GM18502 (cell line): ENCODE measurements at regions not wholly inside any gene's neighbourhood (a gene's known extent, or its start where the extent isn't known, plus 50 kb on each side); places are given as distances from the start of the nearest gene placed in this dataset.

Experiments used
- ATAC-seq: cut with Tn5 transposase; IDR thresholded peaks from one replicate; pipeline ENCODE4 v1.9.1; 2021; ENCODE audit warnings: mild to moderate bottlenecking; ENCODE audit not compliant: unreplicated experiment, poor library complexity

- no peak for ATAC-seq
These were observed 183.3 kb downstream of the CCDC59 start for GRCh38 chr12:82174936-82175335.

- ATAC-seq = no peak
These were observed 183.8 kb downstream of the CCDC59 start for GRCh38 chr12:82174383-82174782.

- ATAC-seq = no peak
These were observed 209.1 kb downstream of the CCDC59 start for GRCh38 chr12:82149045-82149444.

- no peak for ATAC-seq
These were observed 211.4 kb downstream of the CCDC59 start for GRCh38 chr12:82146740-82147139.

GRCh38 chr12:82144505-82144904, 213.7 kb downstream of the CCDC59 start:
- ATAC-seq = no peak

GRCh38 chr12:82132390-82132789, 225.8 kb downstream of the CCDC59 start:
- no peak for ATAC-seq

- no peak for ATAC-seq
These were observed 227.4 kb downstream of the CCDC59 start for GRCh38 chr12:82130762-82131161.

GRCh38 chr12:82124711-82125380, 233.3 kb downstream of the CCDC59 start:
- ATAC-seq = no peak

GRCh38 chr12:82121545-82121944, 236.6 kb downstream of the CCDC59 start:
- no peak for ATAC-seq

GRCh38 chr12:82120901-82121300, 237.3 kb downstream of the CCDC59 start:
- ATAC-seq = no peak

GRCh38 chr12:82109243-82109642, 248.9 kb downstream of the CCDC59 start:
- no peak for ATAC-seq

- no peak for ATAC-seq
These were observed 249.6 kb downstream of the CCDC59 start for GRCh38 chr12:82108615-82109014.

GRCh38 chr12:82099216-82099615, 259.0 kb downstream of the CCDC59 start:
- no peak for ATAC-seq

- ATAC-seq = no peak
These were observed 260.3 kb downstream of the CCDC59 start for GRCh38 chr12:82097877-82098276.

GRCh38 chr12:82097438-82097837, 260.7 kb downstream of the CCDC59 start:
- no peak for ATAC-seq

GRCh38 chr12:82090165-82090564, 268.0 kb downstream of the CCDC59 start:
- ATAC-seq = no peak

GRCh38 chr12:82089369-82090121, 268.6 kb downstream of the CCDC59 start:
- no peak for ATAC-seq

- no peak for ATAC-seq
These were observed 275.7 kb downstream of the CCDC59 start for GRCh38 chr12:82082501-82082900.

- no peak for ATAC-seq
These were observed 288.2 kb downstream of the CCDC59 start for GRCh38 chr12:82069931-82070514.

- ATAC-seq = no peak
These were observed 299.0 kb upstream of the PPFIA2 start for GRCh38 chr12:82058197-82058596.

- no peak for ATAC-seq
These were observed 298.6 kb upstream of the PPFIA2 start for GRCh38 chr12:82057770-82058169.

- no peak for ATAC-seq
These were observed 296.2 kb upstream of the PPFIA2 start for GRCh38 chr12:82055391-82055790.
